Mesenchymal stem cell (in vitro differentiated cells and primary cell): ENCODE measurements at regions not wholly inside any gene's neighbourhood (a gene's known extent, or its start where the extent isn't known, plus 50 kb on each side); places are given as distances from the start of the nearest gene placed in this dataset.

ENCODE experiments used
- DNase-seq: peaks from one replicate; pipeline ENCODE4 v3.0.0-alpha.2; 2013
- H2AFZ ChIP-seq: one replicate; pipeline ENCODE4 v1.6.1; 2013; ENCODE audit warnings: low read depth, mild to moderate bottlenecking, control low read depth, inconsistent platforms, low read length, moderate library complexity
- H2AK5ac ChIP-seq: 2 replicates; pipeline ENCODE4 v1.6.1; 2013; ENCODE audit warnings: low read length, moderate library complexity, mild to moderate bottlenecking, inconsistent platforms; ENCODE audit not compliant: severe bottlenecking
- H2BK120ac ChIP-seq: one replicate; pipeline ENCODE4 v1.6.1; 2013; ENCODE audit warnings: low read depth, mild to moderate bottlenecking, inconsistent platforms, low read length, moderate library complexity
- H2BK12ac ChIP-seq, 2 experiments: one replicate each; pipeline ENCODE4 v1.6.1; 2013; ENCODE audit warnings: inconsistent platforms in 2 of 2, low read length in 2 of 2, mild to moderate bottlenecking in 2 of 2, moderate library complexity in 2 of 2, control low read depth in 1 of 2
- H2BK15ac ChIP-seq: one replicate; pipeline ENCODE4 v1.6.1; 2013; ENCODE audit warnings: mild to moderate bottlenecking, low read depth, inconsistent platforms; ENCODE audit not compliant: poor library complexity, severe bottlenecking
- H2BK5ac ChIP-seq: 2 replicates; pipeline ENCODE4 v1.6.1; 2013; ENCODE audit warnings: low read depth, mild to moderate bottlenecking, low read length, control low read depth, inconsistent platforms; ENCODE audit not compliant: poor library complexity, severe bottlenecking
- H3K14ac ChIP-seq, 2 experiments: one replicate each; pipeline ENCODE4 v1.6.1; 2013; ENCODE audit warnings: inconsistent platforms in 2 of 2, low read length in 2 of 2, control low read depth in 1 of 2, mild to moderate bottlenecking in 1 of 2, moderate library complexity in 1 of 2
- H3K18ac ChIP-seq, 2 experiments: one replicate each; pipeline ENCODE4 v1.6.1; 2013; ENCODE audit warnings: inconsistent platforms in 2 of 2, low read length in 2 of 2, control low read depth in 1 of 2, low read depth in 1 of 2, mild to moderate bottlenecking in 1 of 2
- H3K23ac ChIP-seq, 2 experiments: one replicate each; pipeline ENCODE4 v1.6.1; 2013; ENCODE audit warnings: inconsistent platforms in 2 of 2, low read length in 2 of 2, mild to moderate bottlenecking in 2 of 2, moderate library complexity in 2 of 2, control low read depth in 1 of 2
- H3K27ac ChIP-seq: 2 replicates; pipeline ENCODE4 v1.5.1; 2013; ENCODE audit warnings: mild to moderate bottlenecking, moderate library complexity, low read length, control low read depth, inconsistent platforms; ENCODE audit not compliant: poor library complexity, severe bottlenecking
- H3K27me3 ChIP-seq, 2 experiments: 2 replicates each; pipeline versions ENCODE4 v1.6.1 to v1.7.0; 2013; ENCODE audit warnings: low read length in 2 of 2, mild to moderate bottlenecking in 2 of 2, moderate library complexity in 2 of 2, control low read depth in 1 of 2, inconsistent platforms in 1 of 2; ENCODE audit not compliant: control insufficient read depth in 1 of 2, insufficient read depth in 1 of 2
- H3K36me3 ChIP-seq, 2 experiments: 2 replicates each; pipeline versions ENCODE4 v1.6.1 to v1.7.0; 2013; ENCODE audit warnings: low read length in 2 of 2, control low read depth in 1 of 2, inconsistent platforms in 1 of 2, low read depth in 1 of 2, mild to moderate bottlenecking in 1 of 2; ENCODE audit not compliant: insufficient read depth in 2 of 2, control insufficient read depth in 1 of 2
- H3K4ac ChIP-seq, 2 experiments: one replicate each; pipeline ENCODE4 v1.6.1; 2013; ENCODE audit warnings: inconsistent platforms in 2 of 2, low read length in 2 of 2, mild to moderate bottlenecking in 2 of 2, moderate library complexity in 2 of 2, control low read depth in 1 of 2, low read depth in 1 of 2
- H3K4me1 ChIP-seq: 2 replicates; pipeline ENCODE4 v1.6.1; 2013; ENCODE audit warnings: low read depth, low read length, control low read depth; ENCODE audit not compliant: control insufficient read depth, insufficient read depth
- H3K4me2 ChIP-seq: 2 replicates; pipeline ENCODE4 v1.6.1; 2013; ENCODE audit warnings: low read length, mild to moderate bottlenecking, inconsistent platforms; ENCODE audit not compliant: poor library complexity, severe bottlenecking
- H3K4me3 ChIP-seq, 2 experiments: 2 replicates each; pipeline versions ENCODE4 v1.5.1 to v1.7.0; 2013; ENCODE audit warnings: low read length in 2 of 2, mild to moderate bottlenecking in 2 of 2, control low read depth in 1 of 2, low read depth in 1 of 2; ENCODE audit not compliant: insufficient read depth in 1 of 2
- H3K79me1 ChIP-seq: replicated peaks from 2 replicates; pipeline ENCODE4 v1.6.1; 2013; ENCODE audit warnings: mild to moderate bottlenecking, control low read depth, low read length, inconsistent platforms; ENCODE audit not compliant: poor library complexity, severe bottlenecking
- H3K9ac ChIP-seq: 2 replicates; pipeline ENCODE4 v1.7.0; 2013; ENCODE audit warnings: mild to moderate bottlenecking, low read length, moderate library complexity
- H3K9me3 ChIP-seq: 2 replicates; pipeline ENCODE4 v1.7.0; 2013; ENCODE audit warnings: mild to moderate bottlenecking, low read length; ENCODE audit not compliant: control insufficient read depth
- H4K8ac ChIP-seq: one replicate; pipeline ENCODE4 v1.6.1; 2013; ENCODE audit warnings: inconsistent platforms, mild to moderate bottlenecking, low read length, moderate library complexity
- H4K91ac ChIP-seq: one replicate; pipeline ENCODE4 v1.6.1; 2013; ENCODE audit warnings: mild to moderate bottlenecking, low read length, inconsistent platforms
- WGBS: methylation state at CpG from one replicate; pipeline ENCODE4 v1.1.7; 2013; ENCODE audit warnings: mixed read lengths; 5-methylcytosine and 5-hydroxymethylcytosine counted together

DNA sequence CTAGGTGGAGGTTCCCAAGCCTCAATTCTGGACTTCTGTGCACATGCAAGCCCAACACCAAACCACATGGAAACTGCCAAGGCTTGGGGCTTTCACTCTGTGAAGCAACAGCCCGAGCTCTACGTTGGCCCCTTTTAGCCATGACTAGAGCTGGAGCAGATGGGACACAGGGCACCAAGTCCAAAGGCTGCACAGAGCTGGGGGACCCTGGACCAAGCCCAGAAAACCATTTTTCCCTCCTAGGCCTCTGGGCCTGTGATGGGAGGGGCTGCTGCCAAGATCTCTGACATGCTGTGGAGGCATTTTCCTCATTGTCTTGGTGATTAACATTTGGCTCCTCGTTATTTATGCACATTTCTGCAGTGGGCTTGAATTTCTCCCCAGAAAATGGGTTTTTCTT lies 258.7 kb upstream of the ACTRT1 start:
- Histone ChIP-seq H3K9me3 (no peaks in the 10 kb centered on the region), H4K91ac (no peak overlapping the region), H3K27me3 (no peaks in the 10 kb centered on the region), H3K79me1 (no peaks in the 10 kb centered on the region), H3K36me3 (no peaks in the 10 kb centered on the region), H2BK120ac (no peak overlapping the region), H3K4me3 (no peak overlapping the region), H3K23ac (no peak overlapping the region), H4K8ac (no peak overlapping the region), H3K4me1 (no peaks in the 10 kb centered on the region), H2BK15ac (no peak overlapping the region), H3K4me2 (no peak overlapping the region), H2BK5ac (no peak overlapping the region), H3K4ac (no peak overlapping the region), H3K14ac (no peak overlapping the region), H2AFZ (no peak overlapping the region), H3K18ac (no peak overlapping the region), H2AK5ac (no peak overlapping the region), H2BK12ac (no peak overlapping the region), H3K9ac (no peak overlapping the region), H3K27ac (no peak overlapping the region)
- WGBS: 36% methylated on average over 3 of the region's 3 CpGs
- no peak for DNase-seq

DNA sequence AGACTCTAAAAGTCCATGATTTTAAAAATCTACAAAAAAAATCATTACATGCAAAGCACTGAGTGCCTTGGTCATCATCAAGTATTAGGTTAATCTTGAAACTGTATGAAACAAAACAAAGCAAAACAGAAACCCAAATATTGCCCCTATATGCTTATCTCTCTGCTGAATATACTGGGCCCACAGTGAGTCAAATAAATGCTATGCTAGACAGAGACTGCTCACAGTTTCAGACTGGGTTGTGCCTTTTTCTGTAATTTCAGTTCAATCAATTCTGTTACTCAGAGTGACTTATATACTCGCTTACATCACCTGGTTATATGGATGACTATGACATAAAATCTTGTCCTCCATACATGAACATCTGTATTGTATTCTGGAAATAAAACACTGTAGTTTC lies 257.1 kb upstream of the ACTRT1 start:
- WGBS: no CpG with 5 or more reads among the region's 1 CpG

DNA sequence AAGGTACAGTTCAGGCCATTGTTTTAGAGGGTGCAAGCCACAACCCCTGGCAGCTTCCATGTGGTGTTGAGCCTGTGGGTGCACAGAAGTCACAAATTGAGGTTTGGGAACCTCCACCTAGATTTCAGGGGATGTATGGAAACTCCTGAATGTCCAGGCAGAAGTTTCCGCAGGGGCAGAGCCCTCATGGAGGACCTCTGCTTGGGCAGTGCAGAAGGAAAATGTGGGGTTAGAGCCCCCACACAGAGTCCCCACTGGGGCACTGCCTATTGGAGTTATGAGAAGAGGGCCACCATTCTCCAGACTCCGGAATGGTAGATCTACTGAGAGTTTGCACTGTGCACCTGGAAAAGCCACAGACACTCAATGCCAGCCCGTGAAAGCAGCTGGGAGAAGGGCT lies 242.0 kb upstream of the ACTRT1 start:
- no peak overlapping the region for H2BK120ac ChIP-seq
- H3K36me3 ChIP-seq: no peaks in the 10 kb centered on the region
- H2BK5ac ChIP-seq: no peak overlapping the region
- no peak overlapping the region for H2AK5ac ChIP-seq
- H3K23ac ChIP-seq: no peak overlapping the region
- no peak overlapping the region for H2AFZ ChIP-seq
- 71% methylated on average over 3 of the region's 3 CpGs for WGBS
- no peak overlapping the region for H3K14ac ChIP-seq
- no peaks in the 10 kb centered on the region for H3K4me1 ChIP-seq
- no peak overlapping the region for H2BK12ac ChIP-seq
- H3K9ac ChIP-seq: no peak overlapping the region
- H3K27me3 ChIP-seq: no peaks in the 10 kb centered on the region
- no peaks in the 10 kb centered on the region for H3K79me1 ChIP-seq
- H4K8ac ChIP-seq: no peak overlapping the region
- H3K18ac ChIP-seq: no peak overlapping the region
- H3K4me2 ChIP-seq: no peak overlapping the region
- H4K91ac ChIP-seq: no peak overlapping the region
- no peak overlapping the region for H3K27ac ChIP-seq
- H3K4ac ChIP-seq: no peak overlapping the region
- H2BK15ac ChIP-seq: no peak overlapping the region
- no peak for DNase-seq
- no peak overlapping the region for H3K4me3 ChIP-seq
- H3K9me3 ChIP-seq: peaks cover 5% of the 10 kb centered on the region

More for the DNA sequence above, 257.1 kb upstream of the ACTRT1 start:
- Histone ChIP-seq H3K36me3 (no peaks in the 10 kb centered on the region), H2BK15ac (no peak overlapping the region), H3K79me1 (no peaks in the 10 kb centered on the region), H3K27ac (no peak overlapping the region), H2BK5ac (no peak overlapping the region), H2BK120ac (no peak overlapping the region), H2BK12ac (no peak overlapping the region), H3K4me1 (no peaks in the 10 kb centered on the region), H3K9ac (no peak overlapping the region), H3K4me2 (no peak overlapping the region), H3K4ac (no peak overlapping the region), H4K8ac (no peak overlapping the region), H2AFZ (no peak overlapping the region), H3K9me3 (no peaks in the 10 kb centered on the region), H4K91ac (no peak overlapping the region), H2AK5ac (no peak overlapping the region), H3K4me3 (no peak overlapping the region), H3K23ac (no peak overlapping the region), H3K27me3 (no peaks in the 10 kb centered on the region), H3K14ac (no peak overlapping the region), H3K18ac (no peak overlapping the region)
- no peak for DNase-seq

DNA sequence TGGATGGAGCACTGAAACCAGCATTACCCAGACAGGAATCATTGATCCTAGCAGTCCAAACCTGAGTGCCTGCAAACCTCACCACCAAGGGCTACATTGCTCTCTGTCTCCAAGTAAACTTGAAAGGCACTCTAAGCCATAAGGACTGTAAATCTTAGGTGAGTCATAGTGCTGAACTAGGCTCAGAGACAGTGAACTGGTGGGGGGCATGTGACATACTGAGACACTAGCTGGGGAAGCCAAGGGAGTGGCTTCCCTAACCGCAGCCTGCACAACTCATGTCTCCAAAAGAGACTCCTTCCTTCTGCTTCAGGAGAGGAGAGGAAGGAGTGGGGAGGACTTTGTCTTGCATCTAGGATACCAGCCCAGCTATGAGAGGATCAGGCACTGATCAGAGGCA lies 235.5 kb upstream of the ACTRT1 start:
- H2BK12ac ChIP-seq: no peak overlapping the region
- no peak overlapping the region for H3K4me3 ChIP-seq
- H2BK5ac ChIP-seq: no peak overlapping the region
- WGBS: no CpG with 5 or more reads among the region's 1 CpG
- no peaks in the 10 kb centered on the region for H3K27me3 ChIP-seq
- H3K79me1 ChIP-seq: no peaks in the 10 kb centered on the region
- H3K9me3 ChIP-seq: peaks cover 17% of the 10 kb centered on the region
- H3K18ac ChIP-seq: no peak overlapping the region
- H3K9ac ChIP-seq: no peak overlapping the region
- no peak overlapping the region for H4K91ac ChIP-seq
- H2AK5ac ChIP-seq: no peak overlapping the region
- no peak overlapping the region for H3K4ac ChIP-seq
- H3K4me1 ChIP-seq: no peaks in the 10 kb centered on the region
- no peak overlapping the region for H2BK15ac ChIP-seq
- H3K4me2 ChIP-seq: no peak overlapping the region
- H3K14ac ChIP-seq: no peak overlapping the region
- H2AFZ ChIP-seq: no peak overlapping the region
- DNase-seq: no peak
- H3K23ac ChIP-seq: no peak overlapping the region
- no peak overlapping the region for H2BK120ac ChIP-seq
- H3K27ac ChIP-seq: no peak overlapping the region
- no peaks in the 10 kb centered on the region for H3K36me3 ChIP-seq
- no peak overlapping the region for H4K8ac ChIP-seq
